Neural crest cell (in vitro differentiated cells): ENCODE measurements at regions not wholly inside any gene's neighbourhood (a gene's known extent, or its start where the extent isn't known, plus 50 kb on each side); places are given as distances from the start of the nearest gene placed in this dataset.
"Not testable (repeated sequence)": the region's sequence is repeated elsewhere in the genome, so short reads cannot be mapped to it uniquely, and the experiment has no call there.

Experiments
- DNase-seq: peaks from one replicate; pipeline ENCODE4 v3.0.0; 2021; ENCODE audit warnings: low read depth, mixed read lengths, low spot score
- H3K27ac Mint-ChIP-seq: one replicate; pipeline ENCODE4 v1.8.0; 2021; ENCODE audit warnings: mild to moderate bottlenecking, mixed read lengths; ENCODE audit not compliant: unreplicated experiment
- H3K27me3 Mint-ChIP-seq: 2 replicates; pipeline ENCODE4 v1.8.0; 2021; ENCODE audit warnings: low read depth, mild to moderate bottlenecking, mixed read lengths
- H3K36me3 Mint-ChIP-seq: 2 replicates; pipeline ENCODE4 v1.8.0; 2021; ENCODE audit warnings: low read depth, mild to moderate bottlenecking, mixed read lengths
- H3K4me1 Mint-ChIP-seq: 2 replicates; pipeline ENCODE4 v1.8.0; 2021; ENCODE audit warnings: mixed read lengths
- H3K4me3 Mint-ChIP-seq: one replicate; pipeline ENCODE4 v1.8.0; 2021; ENCODE audit warnings: mild to moderate bottlenecking, mixed read lengths
- H3K9me3 Mint-ChIP-seq: 2 replicates; pipeline ENCODE4 v1.8.0; 2021; ENCODE audit warnings: mixed read lengths
- TF ChIP-seq, protein P1 (sequence below): fragments of 200-600 bp; sonication (generic); conservative IDR thresholded peaks from 2 replicates; pipeline ENCODE4 v1.5.0; 2021; ENCODE audit warnings: antibody characterized with exemption, mild to moderate bottlenecking

DNA sequence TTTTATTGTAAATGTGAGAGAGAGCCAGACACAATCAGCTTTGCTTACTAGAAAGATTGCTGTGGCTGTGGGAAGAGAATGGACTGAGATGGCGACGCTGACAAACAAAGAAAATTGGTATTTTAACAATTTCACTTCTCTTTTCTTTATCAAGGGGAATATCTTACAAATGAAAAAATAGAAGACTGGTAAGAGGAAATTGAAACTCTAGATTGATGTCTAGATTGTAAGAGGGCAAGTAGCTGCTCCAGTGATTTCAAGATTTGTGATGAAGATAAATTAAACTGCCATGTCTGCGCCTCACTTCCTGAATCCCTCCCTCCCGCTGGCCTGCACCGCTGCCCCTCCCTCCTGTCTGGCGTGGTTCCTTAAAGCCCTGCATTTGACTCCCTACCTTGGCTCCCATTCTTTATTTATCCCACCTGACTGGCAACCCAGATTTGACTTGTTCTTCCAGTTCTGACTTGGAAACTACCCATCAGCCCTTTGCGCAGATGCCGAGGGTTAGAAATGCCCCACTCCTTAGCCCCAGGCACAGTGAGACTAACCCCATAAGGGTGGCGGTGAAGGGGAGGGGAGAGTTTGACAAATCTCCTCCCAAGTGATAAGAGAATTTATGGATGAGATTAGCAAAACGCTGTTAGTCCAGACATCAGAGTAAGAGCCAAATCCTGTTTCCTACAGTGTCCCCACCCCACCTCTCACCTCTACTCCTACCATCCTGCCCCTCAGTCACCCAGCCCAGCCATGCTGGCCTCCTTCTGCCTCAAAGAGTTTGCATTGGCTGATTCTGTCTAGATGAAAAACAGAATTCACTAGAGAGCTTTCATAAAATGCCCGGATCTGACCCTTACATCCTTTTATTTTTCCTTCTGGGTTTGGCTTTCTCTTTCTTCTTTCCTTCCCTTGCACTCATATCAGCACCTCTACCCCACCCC, 125.3 kb upstream of the ATF7IP start:
- Mint-ChIP-seq H3K36me3 (peaks cover 16% of the 10 kb centered on the region), H3K4me3 (peak overlapping the region; percentile 14), H3K27ac (peak overlapping the region; percentile 91), H3K27me3 (no peaks in the 10 kb centered on the region), H3K9me3 (peaks cover 5% of the 10 kb centered on the region), H3K4me1 (peaks cover 26% of the 10 kb centered on the region)
- TF ChIP-seq, protein P1, sequence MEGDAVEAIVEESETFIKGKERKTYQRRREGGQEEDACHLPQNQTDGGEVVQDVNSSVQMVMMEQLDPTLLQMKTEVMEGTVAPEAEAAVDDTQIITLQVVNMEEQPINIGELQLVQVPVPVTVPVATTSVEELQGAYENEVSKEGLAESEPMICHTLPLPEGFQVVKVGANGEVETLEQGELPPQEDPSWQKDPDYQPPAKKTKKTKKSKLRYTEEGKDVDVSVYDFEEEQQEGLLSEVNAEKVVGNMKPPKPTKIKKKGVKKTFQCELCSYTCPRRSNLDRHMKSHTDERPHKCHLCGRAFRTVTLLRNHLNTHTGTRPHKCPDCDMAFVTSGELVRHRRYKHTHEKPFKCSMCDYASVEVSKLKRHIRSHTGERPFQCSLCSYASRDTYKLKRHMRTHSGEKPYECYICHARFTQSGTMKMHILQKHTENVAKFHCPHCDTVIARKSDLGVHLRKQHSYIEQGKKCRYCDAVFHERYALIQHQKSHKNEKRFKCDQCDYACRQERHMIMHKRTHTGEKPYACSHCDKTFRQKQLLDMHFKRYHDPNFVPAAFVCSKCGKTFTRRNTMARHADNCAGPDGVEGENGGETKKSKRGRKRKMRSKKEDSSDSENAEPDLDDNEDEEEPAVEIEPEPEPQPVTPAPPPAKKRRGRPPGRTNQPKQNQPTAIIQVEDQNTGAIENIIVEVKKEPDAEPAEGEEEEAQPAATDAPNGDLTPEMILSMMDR: no peak
- no peak for DNase-seq

DNA sequence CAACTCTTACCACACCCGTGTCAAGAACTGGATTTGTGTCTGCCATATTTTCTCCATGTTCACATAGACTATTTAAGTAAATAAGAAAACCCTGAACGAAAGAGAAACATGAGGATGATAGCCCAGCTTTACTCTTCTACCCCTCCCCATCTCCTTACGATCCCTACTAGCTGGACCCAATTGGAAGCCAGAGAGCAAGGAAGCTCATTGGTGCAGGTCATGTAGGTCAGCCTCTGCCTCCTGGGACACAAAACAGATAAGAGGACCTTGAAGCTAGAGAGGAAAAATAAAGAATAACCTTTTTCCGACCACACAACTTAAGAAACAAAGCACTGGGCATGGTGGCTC, 124.6 kb upstream of the ATF7IP start:
- no peaks in the 10 kb centered on the region for H3K27me3 Mint-ChIP-seq

DNA sequence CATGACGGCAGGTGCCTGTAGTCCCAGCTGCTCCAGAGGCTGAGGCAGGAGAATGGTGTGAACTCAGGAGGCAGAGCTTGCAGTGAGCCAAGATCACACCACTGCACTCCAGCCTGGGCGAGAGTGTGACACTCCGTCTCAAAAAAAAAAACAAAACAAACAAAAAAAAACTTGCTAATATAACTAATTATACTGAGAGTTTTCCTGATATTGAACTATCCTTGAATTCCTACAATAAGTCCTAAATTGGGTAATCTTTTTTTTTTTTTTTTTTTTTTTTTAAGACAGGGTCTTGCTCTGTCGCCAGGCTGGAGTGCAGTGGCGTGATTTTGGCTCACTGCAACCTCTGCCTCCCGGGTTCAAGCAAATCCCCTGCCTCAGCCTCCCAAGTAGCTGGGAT, 122.7 kb upstream of the ATF7IP start:
- H3K27me3 Mint-ChIP-seq, H3K27ac Mint-ChIP-seq, DNase-seq, H3K4me3 Mint-ChIP-seq, H3K9me3 Mint-ChIP-seq: not testable (repeated sequence)
- Mint-ChIP-seq H3K36me3 (peaks cover 16% of the 10 kb centered on the region), H3K4me1 (peaks cover 30% of the 10 kb centered on the region)

More for the DNA sequence above, 124.6 kb upstream of the ATF7IP start:
- TF ChIP-seq, protein P1: no peak
- H3K9me3 Mint-ChIP-seq: peaks cover 5% of the 10 kb centered on the region
- H3K4me1 Mint-ChIP-seq: peaks cover 26% of the 10 kb centered on the region
- peak overlapping the region; percentile 14 for H3K4me3 Mint-ChIP-seq
- H3K36me3 Mint-ChIP-seq: peaks cover 16% of the 10 kb centered on the region
- DNase-seq: no peak
- H3K27ac Mint-ChIP-seq: peak overlapping the region; percentile 91

DNA sequence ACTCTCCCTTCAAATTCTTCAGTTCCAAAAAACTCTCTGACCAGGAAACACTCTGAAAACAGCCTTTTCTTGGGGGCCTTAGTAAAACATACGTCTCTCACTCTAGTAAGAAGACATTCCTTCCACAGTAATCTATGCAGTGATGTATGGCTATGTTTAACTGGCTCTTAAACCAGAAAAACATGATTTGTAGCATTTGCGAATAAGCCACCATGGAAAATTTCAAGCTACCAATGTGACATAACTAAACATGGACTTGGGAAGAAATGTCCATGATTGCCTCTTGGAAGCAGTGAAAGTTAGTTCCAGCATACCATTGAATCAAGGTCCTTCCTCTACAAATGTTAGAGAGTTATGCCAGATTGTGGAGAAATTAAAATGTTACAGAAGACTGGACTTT, 121.5 kb upstream of the ATF7IP start:
- peaks cover 30% of the 10 kb centered on the region for H3K4me1 Mint-ChIP-seq
- DNase-seq: no peak
- TF ChIP-seq, protein P1: no peak
- H3K36me3 Mint-ChIP-seq: peaks cover 16% of the 10 kb centered on the region
- no peak overlapping the region for H3K4me3 Mint-ChIP-seq
- H3K27me3 Mint-ChIP-seq: no peaks in the 10 kb centered on the region
- H3K27ac Mint-ChIP-seq: no peak overlapping the region
- H3K9me3 Mint-ChIP-seq: peaks cover 5% of the 10 kb centered on the region

DNA sequence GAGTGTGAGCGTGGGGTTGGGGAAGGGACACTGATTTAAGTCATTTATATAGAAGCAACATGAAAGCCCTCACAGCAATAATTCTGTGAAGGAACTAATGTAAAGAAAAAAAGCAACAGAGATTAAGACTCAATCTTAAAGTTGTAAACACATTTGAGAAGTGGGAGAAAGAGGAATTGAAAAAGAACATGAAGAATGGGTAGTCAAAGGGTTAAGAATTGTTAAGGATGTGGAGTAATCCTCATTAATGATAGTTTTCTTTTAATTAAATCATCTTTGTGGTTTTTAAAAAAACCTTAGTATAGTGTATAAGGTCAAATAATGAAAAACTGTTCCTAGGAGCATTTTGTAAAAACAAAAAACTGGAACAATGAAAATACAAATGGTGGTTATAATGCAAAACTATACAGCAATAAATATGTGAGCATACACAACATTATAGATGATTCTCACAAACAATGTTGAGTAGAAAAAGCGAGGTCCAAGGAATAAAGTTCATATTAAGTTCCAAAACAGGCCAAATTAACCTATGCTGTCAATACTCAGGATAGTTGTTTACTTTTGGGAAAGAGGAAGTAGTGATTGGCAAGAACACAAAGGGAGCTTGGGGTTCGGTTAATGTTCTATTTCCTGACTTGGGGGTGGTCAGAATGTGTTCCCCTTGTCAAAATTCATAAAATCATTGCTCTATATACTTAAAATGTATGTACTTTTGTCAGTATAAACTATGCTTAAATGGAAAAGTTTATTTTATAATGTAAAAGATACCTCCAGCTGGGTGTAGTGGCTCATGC, 120.4 kb upstream of the ATF7IP start:
- Mint-ChIP-seq H3K4me3 (no peak overlapping the region), H3K36me3 (peaks cover 20% of the 10 kb centered on the region), H3K27ac (no peak overlapping the region), H3K9me3 (peaks cover 9% of the 10 kb centered on the region), H3K4me1 (peaks cover 26% of the 10 kb centered on the region), H3K27me3 (no peaks in the 10 kb centered on the region)
- no peak for DNase-seq
- TF ChIP-seq, protein P1: no peak
